ENCODE measurements at regions not wholly inside any gene's neighbourhood (a gene's known extent, or its start where the extent isn't known, plus 50 kb on each side); places are given as distances from the start of the nearest gene placed in this dataset.

- Histone ChIP-seq H3K79me1 (ENCODE audit: low read depth in 1 of 2, low read length in 2 of 2) (no peaks in the 10 kb centered on the region), H4K20me1 (ENCODE audit: insufficient read depth, low read length) (no peaks in the 10 kb centered on the region), H3K4ac (ENCODE audit: low read depth, low read length) (no peak overlapping the region), H4K91ac (ENCODE audit: insufficient read depth, low read depth, low read length) (no peak overlapping the region), H2BK5ac (ENCODE audit: low read depth, low read length, poor library complexity, severe bottlenecking) (no peak overlapping the region), H3K9ac (ENCODE audit: low read depth, low read length) (no peak overlapping the region), H2BK120ac (ENCODE audit: low read depth, low read length) (no peak overlapping the region), H3K27me3 (ENCODE audit: control insufficient read depth, insufficient read depth, low read length) (no peaks in the 10 kb centered on the region), H3K4me2 (ENCODE audit: low read depth, low read length) (no peak overlapping the region), H3K9me3 (ENCODE audit: control insufficient read depth, insufficient read depth, low read length) (peaks cover 9% of the 10 kb centered on the region), H2AK5ac (ENCODE audit: low read depth, low read length) (no peak overlapping the region), H3K14ac (replicated peaks; ENCODE audit: low read depth, low read length) (no peak overlapping the region), H3K56ac (ENCODE audit: extremely low read depth, insufficient read depth, low read length) (no peak overlapping the region), H2BK15ac (ENCODE audit: low read depth, low read length) (no peak overlapping the region), H3K18ac (ENCODE audit: low read depth, low read length) (no peak overlapping the region), H3K9me1 (ENCODE audit: insufficient read depth, low read length) (no peaks in the 10 kb centered on the region), H2AK9ac (replicated peaks; ENCODE audit: low read depth, low read length, poor library complexity) (no peak overlapping the region), H2BK20ac (ENCODE audit: low read depth, low read length) (no peak overlapping the region), H4K5ac (ENCODE audit: low read depth, low read length) (no peak overlapping the region), H3K4me3 (ENCODE audit: insufficient read depth, low read depth, low read length) (no peak overlapping the region), H3K36me3 (ENCODE audit: control insufficient read depth, insufficient read depth, low read length) (no peaks in the 10 kb centered on the region), H3K27ac (ENCODE audit: insufficient read depth, low read length) (no peak overlapping the region), H3K23ac (ENCODE audit: low read depth, low read length) (no peak overlapping the region), H3K4me1 (ENCODE audit: control insufficient read depth, insufficient read depth, low read length) (no peaks in the 10 kb centered on the region), H2AFZ (replicated peaks; ENCODE audit: low read length, poor library complexity) (no peak overlapping the region), H4K8ac (ENCODE audit: low read depth in 2 of 2, low read length in 2 of 2) (no peak overlapping the region)
- ChIA-PET POLR2A (ENCODE audit: unreplicated experiment) (no interaction called here), CTCF (no interaction called here)
- WGBS, 2 experiments (ENCODE audit: extremely low coverage in 2 of 2, insufficient read length in 1 of 2) = no CpG with 5 or more reads among the region's 3 CpGs
- ATAC-seq (ENCODE audit: low read depth) (no peak), DNase-seq (no peak)
- intact Hi-C loops (cut with micrococcal nuclease) = no loop called here
- dilution Hi-C loops (cut with HindIII; ENCODE audit: low sequenced_read_pairs, unreplicated experiment) = no loop called here
- in situ Hi-C loops (cut with MboI; ENCODE audit: low sequenced_read_pairs) = no loop called here
- TF ChIP-seq CTCF (conservative IDR thresholded peaks at IDR 0.05; ENCODE audit: low read depth, low read length) (no peak), MAFK (IDR thresholded peaks at IDR 0.05; ENCODE audit: low read depth, low read length) (no peak), NFE2L2 (IDR thresholded peaks at IDR 0.05; ENCODE audit: low read depth, low read length) (no peak), CHD1 (IDR thresholded peaks at IDR 0.05; ENCODE audit: low read depth, low read length) (no peak), SMC3 (IDR thresholded peaks at IDR 0.05; ENCODE audit: low read depth, low read length) (no peak), POLR2A (IDR thresholded peaks at IDR 0.05; ENCODE audit: low read depth, low read length) (no peak), BHLHE40 (IDR thresholded peaks at IDR 0.05; ENCODE audit: low read depth, low read length) (no peak), FOS (IDR thresholded peaks at IDR 0.05; ENCODE audit: low read depth, low read length) (no peak), MAZ (IDR thresholded peaks at IDR 0.05; ENCODE audit: borderline replicate concordance, low read depth, low read length) (no peak), RAD21 (IDR thresholded peaks at IDR 0.05; ENCODE audit: low read length) (no peak)
- TF ChIP-seq, protein P1, sequence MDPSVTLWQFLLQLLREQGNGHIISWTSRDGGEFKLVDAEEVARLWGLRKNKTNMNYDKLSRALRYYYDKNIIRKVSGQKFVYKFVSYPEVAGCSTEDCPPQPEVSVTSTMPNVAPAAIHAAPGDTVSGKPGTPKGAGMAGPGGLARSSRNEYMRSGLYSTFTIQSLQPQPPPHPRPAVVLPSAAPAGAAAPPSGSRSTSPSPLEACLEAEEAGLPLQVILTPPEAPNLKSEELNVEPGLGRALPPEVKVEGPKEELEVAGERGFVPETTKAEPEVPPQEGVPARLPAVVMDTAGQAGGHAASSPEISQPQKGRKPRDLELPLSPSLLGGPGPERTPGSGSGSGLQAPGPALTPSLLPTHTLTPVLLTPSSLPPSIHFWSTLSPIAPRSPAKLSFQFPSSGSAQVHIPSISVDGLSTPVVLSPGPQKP (IDR thresholded peaks at IDR 0.05; ENCODE audit: borderline replicate concordance, low read depth, low read length) = no peak
- BruUV-seq (replicated peaks) = no TSS peak
Measured at GRCh38 chr16:13528691-13529090, 391.3 kb upstream of the ERCC4 start.

All from IMR-90 (cell line).